Parathyroid adenoma (tissue), 2 donors: ENCODE measurements at regions not wholly inside any gene's neighbourhood (a gene's known extent, or its start where the extent isn't known, plus 50 kb on each side); places are given as distances from the start of the nearest gene placed in this dataset.
"Not testable (repeated sequence)": the region's sequence is repeated elsewhere in the genome, so short reads cannot be mapped to it uniquely, and the experiment has no call there.

Source experiments
- H2AFZ ChIP-seq: fragments of 300-600 bp; sonication (generic); one replicate; pipeline ENCODE4 v1.7.0; 2017; ENCODE audit warnings: antibody characterized with exemption, mild to moderate bottlenecking
- H3K27ac ChIP-seq: fragments of 300-600 bp; sonication (generic); one replicate; pipeline ENCODE4 v1.7.0; 2017
- H3K27me3 ChIP-seq: fragments of 300-600 bp; sonication (generic); one replicate; pipeline ENCODE4 v1.7.0; 2017; ENCODE audit warnings: low read length; ENCODE audit not compliant: control insufficient read depth, insufficient read depth
- H3K36me3 ChIP-seq: fragments of 300-600 bp; sonication (generic); one replicate; pipeline ENCODE4 v1.7.0; 2017; ENCODE audit warnings: low read length; ENCODE audit not compliant: control insufficient read depth, insufficient read depth
- H3K4me1 ChIP-seq: fragments of 300-600 bp; sonication (generic); one replicate; pipeline ENCODE4 v1.7.0; 2017; ENCODE audit warnings: control low read depth
- H3K4me2 ChIP-seq: fragments of 300-600 bp; sonication (generic); one replicate; pipeline ENCODE4 v1.7.0; 2017; ENCODE audit warnings: low read length
- H3K4me3 ChIP-seq: fragments of 300-600 bp; sonication (generic); one replicate; pipeline ENCODE4 v1.7.0; 2017; ENCODE audit warnings: low read depth, low read length
- H3K79me2 ChIP-seq: fragments of 300-600 bp; sonication (generic); one replicate; pipeline ENCODE4 v1.7.0; 2017; ENCODE audit warnings: control low read depth
- H3K9ac ChIP-seq: fragments of 300-600 bp; sonication (generic); one replicate; pipeline ENCODE4 v1.7.0; 2017; ENCODE audit warnings: mild to moderate bottlenecking
- H3K9me3 ChIP-seq: fragments of 300-600 bp; sonication (generic); one replicate; pipeline ENCODE4 v1.7.0; 2017; ENCODE audit warnings: low read length; ENCODE audit not compliant: control insufficient read depth
- TF ChIP-seq, protein P1 (sequence below): fragments of 300-600 bp; sonication (generic); IDR thresholded peaks from one replicate; pipeline ENCODE4 v1.7.0; 2017; ENCODE audit warnings: antibody characterized with exemption, mild to moderate bottlenecking
- donor health status: primary hyperparathyroidism.

DNA sequence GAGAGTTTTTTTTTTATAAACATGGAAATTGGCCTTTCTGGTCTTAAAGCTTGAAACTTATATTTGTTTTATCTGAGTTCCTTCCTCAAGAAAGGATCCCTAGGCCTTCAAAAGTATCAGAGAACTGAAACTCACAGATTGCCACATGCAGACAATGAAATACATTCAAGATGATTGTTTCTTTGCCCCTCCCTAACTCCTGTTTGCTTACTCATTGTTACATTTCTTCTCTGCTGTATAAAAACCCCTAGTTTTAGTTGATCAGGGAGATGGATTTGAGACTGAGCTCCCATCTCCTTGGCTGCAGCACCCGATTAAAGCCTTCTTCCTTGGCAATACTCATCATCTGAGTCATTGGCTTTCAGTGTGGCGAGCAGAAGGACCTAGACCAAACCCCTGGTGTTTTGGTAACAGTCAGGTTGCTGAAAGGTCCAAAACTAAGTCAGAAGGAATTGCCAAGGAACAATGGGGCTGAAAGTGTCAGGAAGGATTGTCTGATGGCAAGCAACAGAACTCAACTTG, 132.3 kb upstream of the SULF2 start:
- no peaks in the 10 kb centered on the region for H3K27me3 ChIP-seq
- H3K36me3 ChIP-seq: no peaks in the 10 kb centered on the region
- TF ChIP-seq, protein P1, sequence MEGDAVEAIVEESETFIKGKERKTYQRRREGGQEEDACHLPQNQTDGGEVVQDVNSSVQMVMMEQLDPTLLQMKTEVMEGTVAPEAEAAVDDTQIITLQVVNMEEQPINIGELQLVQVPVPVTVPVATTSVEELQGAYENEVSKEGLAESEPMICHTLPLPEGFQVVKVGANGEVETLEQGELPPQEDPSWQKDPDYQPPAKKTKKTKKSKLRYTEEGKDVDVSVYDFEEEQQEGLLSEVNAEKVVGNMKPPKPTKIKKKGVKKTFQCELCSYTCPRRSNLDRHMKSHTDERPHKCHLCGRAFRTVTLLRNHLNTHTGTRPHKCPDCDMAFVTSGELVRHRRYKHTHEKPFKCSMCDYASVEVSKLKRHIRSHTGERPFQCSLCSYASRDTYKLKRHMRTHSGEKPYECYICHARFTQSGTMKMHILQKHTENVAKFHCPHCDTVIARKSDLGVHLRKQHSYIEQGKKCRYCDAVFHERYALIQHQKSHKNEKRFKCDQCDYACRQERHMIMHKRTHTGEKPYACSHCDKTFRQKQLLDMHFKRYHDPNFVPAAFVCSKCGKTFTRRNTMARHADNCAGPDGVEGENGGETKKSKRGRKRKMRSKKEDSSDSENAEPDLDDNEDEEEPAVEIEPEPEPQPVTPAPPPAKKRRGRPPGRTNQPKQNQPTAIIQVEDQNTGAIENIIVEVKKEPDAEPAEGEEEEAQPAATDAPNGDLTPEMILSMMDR: no peak
- H3K9me3 ChIP-seq: no peaks in the 10 kb centered on the region
- no peak overlapping the region for H3K4me2 ChIP-seq
- no peaks in the 10 kb centered on the region for H3K4me1 ChIP-seq
- H2AFZ ChIP-seq: no peak overlapping the region
- H3K4me3 ChIP-seq: no peak overlapping the region
- no peaks in the 10 kb centered on the region for H3K79me2 ChIP-seq
- no peak overlapping the region for H3K9ac ChIP-seq
- H3K27ac ChIP-seq: no peak overlapping the region

DNA sequence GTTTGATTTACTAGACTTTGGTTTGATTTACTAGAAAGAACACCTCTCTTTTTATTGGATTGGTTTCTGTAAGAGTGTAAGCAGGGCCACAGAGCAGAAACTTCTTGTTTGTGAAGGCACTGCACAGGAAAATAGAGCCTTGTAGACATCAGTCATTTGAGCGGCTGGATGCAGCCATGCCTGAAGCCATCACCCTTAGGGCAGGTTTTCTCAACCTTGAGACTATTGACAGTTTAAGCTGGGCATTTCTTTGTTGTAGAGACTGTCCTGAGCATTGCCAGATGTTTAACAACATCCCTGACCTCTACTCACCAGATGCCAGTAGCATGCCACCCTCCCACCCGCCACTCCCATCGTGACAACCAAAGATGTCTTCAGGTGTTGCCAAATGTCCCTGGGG, 130.2 kb upstream of the SULF2 start:
- no peaks in the 10 kb centered on the region for H3K36me3 ChIP-seq
- no peak overlapping the region for H3K4me2 ChIP-seq
- no peak overlapping the region for H2AFZ ChIP-seq
- no peak overlapping the region for H3K4me3 ChIP-seq
- no peaks in the 10 kb centered on the region for H3K4me1 ChIP-seq
- TF ChIP-seq, protein P1: no peak
- H3K9ac ChIP-seq: no peak overlapping the region
- no peaks in the 10 kb centered on the region for H3K27me3 ChIP-seq
- no peaks in the 10 kb centered on the region for H3K9me3 ChIP-seq
- H3K79me2 ChIP-seq: no peaks in the 10 kb centered on the region
- no peak overlapping the region for H3K27ac ChIP-seq

DNA sequence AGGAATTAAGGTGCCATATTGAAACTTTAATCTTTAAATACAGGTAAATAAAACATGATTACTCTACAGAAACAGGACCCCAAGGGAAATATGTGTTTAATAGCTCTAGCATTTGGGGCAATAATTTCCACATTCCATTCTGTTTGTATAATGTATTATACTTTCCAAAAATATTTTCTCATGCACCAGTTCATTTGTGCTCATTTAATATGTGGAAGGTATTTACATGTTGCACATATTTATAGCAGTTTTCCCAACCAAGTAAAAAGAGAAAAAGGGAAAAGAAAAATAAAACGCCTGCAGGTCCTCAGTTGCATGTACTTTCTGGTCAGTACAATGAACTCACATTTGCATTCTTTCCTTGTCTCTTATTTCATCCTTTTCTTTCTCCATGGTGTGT, 129.5 kb upstream of the SULF2 start:
- Histone ChIP-seq H3K9ac (no peak overlapping the region), H3K79me2 (no peaks in the 10 kb centered on the region), H3K4me2 (no peak overlapping the region), H3K4me1 (no peaks in the 10 kb centered on the region), H3K4me3 (no peak overlapping the region), H3K27me3 (no peaks in the 10 kb centered on the region), H3K27ac (no peak overlapping the region), H3K36me3 (no peaks in the 10 kb centered on the region), H2AFZ (no peak overlapping the region), H3K9me3 (no peaks in the 10 kb centered on the region)
- TF ChIP-seq, protein P1: no peak

DNA sequence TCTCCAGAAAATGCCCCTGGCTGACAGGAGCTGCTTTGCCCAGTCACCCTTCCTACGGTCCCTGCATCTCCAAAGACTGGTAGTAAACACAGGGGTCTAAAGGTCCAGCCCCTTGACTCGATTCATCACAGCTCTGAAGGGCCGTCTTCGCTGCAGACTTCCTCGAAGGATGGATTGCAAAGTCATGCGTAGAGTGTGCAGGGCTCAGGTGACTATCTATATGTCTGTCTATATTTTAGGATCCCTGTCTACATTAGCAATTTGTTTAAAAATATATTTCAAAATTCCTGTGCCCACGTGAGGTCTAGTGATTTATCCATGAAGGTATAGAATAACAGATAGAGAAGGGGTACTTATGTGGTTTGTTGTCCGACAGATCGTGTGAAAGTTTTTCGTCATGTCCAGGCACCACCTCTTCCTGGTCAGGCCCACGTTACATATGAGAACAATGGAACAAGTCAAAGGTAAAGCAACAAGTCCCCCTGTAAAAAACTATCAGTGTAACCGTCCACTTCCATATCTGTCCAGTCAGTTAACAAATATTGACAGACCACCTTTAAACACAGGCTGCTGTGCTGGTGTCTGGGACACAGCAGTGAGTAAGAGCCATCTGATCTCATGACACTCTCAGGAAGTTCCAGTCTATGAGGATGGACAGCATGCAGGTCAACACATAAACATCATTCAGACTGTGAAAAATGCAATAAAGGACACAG, 127.7 kb upstream of the SULF2 start:
- H3K27ac ChIP-seq, H3K9me3 ChIP-seq, H3K9ac ChIP-seq, H2AFZ ChIP-seq, H3K4me2 ChIP-seq, H3K4me1 ChIP-seq, H3K79me2 ChIP-seq, H3K36me3 ChIP-seq, H3K27me3 ChIP-seq, H3K4me3 ChIP-seq: not testable (repeated sequence)

DNA sequence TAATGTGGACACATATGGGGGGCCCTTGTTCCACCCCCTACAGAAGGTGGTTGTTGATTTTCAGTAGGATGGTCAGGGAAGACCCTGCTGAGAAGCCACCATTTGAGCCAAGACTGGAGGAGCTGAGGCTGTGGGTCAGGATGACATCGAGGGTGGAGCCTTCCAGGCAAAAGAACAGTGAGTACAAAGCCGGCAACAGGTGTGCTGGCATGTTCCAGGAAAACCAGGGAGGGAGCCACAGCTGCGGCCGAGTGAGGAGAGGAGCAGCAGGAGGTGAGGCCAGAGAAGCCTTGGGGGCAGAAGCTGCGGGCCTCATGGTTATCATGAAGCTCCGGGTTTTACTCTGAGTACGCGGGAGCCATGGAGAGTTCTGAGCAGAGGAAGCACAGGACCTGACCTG, 126.9 kb upstream of the SULF2 start:
- not testable (repeated sequence) for H3K79me2 ChIP-seq, H3K36me3 ChIP-seq, H3K27ac ChIP-seq, H3K4me1 ChIP-seq, H2AFZ ChIP-seq, H3K4me2 ChIP-seq, H3K27me3 ChIP-seq, H3K9me3 ChIP-seq, H3K9ac ChIP-seq, H3K4me3 ChIP-seq

DNA sequence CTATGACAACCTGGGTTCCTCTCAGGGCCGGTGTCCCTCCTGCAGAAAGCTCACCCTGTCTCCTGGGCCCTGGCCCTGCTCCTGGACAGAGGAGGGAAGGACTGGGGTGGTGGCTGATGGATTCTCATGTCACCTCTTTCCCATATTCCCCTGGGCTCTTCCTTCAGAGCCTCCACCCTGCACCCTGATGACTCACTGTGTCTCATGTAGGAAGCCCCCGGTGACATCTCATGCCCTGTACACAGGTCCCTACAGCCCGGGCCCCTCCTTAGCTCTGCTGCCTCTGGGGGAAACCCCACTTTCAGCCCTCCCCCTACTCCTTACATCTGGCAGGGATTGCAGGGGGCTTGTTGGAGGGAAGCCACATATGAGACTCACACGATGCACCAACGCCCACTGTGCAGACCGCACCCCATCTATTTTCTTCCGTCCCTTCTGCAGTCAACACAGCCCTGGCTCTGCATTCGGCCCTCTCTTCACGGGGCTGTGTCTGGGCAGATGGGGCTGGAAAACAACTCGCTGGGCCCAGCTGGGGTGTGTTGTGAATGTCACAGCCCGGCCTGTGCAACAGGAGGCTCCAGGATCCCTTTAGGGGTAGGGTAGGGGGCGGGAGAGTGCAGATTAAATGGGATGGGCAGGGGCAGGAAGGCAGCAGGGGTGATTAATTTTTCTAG, 124.6 kb upstream of the SULF2 start:
- not testable (repeated sequence) for H3K4me2 ChIP-seq, H3K9ac ChIP-seq, H3K79me2 ChIP-seq, H3K27me3 ChIP-seq, H3K4me1 ChIP-seq, H3K36me3 ChIP-seq, H2AFZ ChIP-seq, H3K4me3 ChIP-seq, H3K27ac ChIP-seq, H3K9me3 ChIP-seq

DNA sequence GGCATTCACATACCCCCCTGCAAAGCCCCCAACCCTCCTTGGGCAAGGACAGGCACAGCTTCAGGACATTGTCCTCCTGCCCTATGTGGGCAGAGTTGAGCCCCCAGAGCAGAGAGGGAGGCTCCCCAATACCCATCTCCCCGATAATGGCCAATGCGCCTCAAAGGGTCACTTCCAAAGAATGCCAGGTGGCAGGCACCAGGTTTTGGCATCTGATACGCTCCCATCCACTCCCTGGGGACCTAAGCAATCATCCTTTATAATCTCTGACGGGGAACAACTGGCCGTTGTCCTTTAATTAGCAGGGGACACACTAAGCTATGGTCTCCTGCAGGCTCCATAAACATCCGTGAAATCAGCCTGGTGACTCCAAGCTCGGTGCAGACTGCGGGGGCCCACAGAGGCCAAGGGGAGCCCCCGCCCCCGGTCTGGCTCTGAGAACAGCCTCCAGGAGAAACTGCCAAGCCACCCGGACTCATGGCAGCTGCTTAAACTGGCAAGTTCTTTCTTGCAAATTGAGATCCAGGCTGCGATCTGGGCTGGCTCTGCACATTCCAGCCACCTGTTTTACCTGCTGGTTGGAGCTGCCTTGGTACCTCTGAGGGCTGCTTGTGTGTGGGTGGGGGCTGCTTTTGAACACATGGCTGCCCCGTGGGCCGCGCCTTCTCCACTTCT, 123.2 kb upstream of the SULF2 start:
- H2AFZ ChIP-seq, H3K27ac ChIP-seq, H3K27me3 ChIP-seq, H3K36me3 ChIP-seq, H3K9ac ChIP-seq, H3K4me3 ChIP-seq, H3K4me1 ChIP-seq, H3K79me2 ChIP-seq, H3K9me3 ChIP-seq, H3K4me2 ChIP-seq: not testable (repeated sequence)

DNA sequence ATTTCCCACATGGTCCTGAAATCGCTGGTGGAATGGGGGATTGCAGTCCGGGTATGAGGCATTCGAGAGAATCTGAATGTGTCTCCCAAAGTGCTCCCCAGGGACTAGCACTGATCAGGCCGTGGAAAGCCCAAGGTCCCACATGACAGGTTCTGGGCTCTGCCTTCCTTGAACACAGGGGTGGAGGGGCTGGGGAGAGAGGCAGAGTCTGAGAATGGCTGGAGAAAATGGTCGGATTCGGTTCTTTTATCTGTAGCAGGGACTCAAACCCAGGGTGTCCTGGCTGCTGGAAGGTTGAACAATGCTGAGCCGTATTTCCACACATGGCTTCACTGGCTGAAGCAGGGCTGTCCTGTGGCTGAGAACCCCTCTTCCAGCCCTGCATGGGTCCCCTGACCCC, 122.7 kb upstream of the SULF2 start:
- H3K9me3 ChIP-seq, H3K9ac ChIP-seq, H3K36me3 ChIP-seq, H3K4me2 ChIP-seq, H3K27ac ChIP-seq, H3K4me3 ChIP-seq, H3K27me3 ChIP-seq, H2AFZ ChIP-seq, H3K79me2 ChIP-seq, H3K4me1 ChIP-seq: not testable (repeated sequence)
